ENCODE measurements at regions not wholly inside any gene's neighbourhood (a gene's known extent, or its start where the extent isn't known, plus 50 kb on each side); places are given as distances from the start of the nearest gene placed in this dataset.

DNA sequence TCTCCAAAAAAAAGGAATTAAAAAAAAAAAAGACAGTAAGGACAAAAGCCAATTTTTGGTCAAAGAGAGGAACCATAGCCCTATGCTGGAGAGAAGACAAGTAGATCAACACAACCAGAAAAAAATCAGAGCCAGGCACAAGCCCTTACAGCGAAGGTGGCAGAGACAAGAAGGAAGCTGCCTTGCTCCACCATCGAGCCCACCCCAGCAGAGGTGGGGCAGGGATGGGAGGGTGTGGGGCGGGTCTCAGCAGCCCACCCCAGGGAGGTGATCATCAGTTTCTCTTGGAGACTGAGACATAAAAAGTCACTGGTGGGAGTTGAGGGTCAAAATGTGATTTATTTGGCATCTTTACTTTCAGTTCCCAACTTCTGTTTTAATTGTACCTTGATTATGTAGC is 332.4 kb downstream of the FOXO1 start:
- TF ChIP-seq CTCF (IDR thresholded peaks at IDR 0.05; ENCODE audit: low read length): no peak
- TF ChIP-seq EZH2 (IDR thresholded peaks at IDR 0.05; ENCODE audit: borderline replicate concordance, low read length): no peak
